Lower leg skin (tissue), 4 donors: ENCODE measurements at regions not wholly inside any gene's neighbourhood (a gene's known extent, or its start where the extent isn't known, plus 50 kb on each side); places are given as distances from the start of the nearest gene placed in this dataset.

ENCODE experiments used
- DNase-seq, 2 donors: peaks; one replicate each; pipeline ENCODE4 v3.0.0-alpha.2; 2019; ENCODE audit warnings: low spot score in 2 of 2
- H3K4me3 ChIP-seq: fragments of 200-600 bp; sonication (generic); 2 replicates; pipeline ENCODE4 v1.5.1; 2017; ENCODE audit warnings: mild to moderate bottlenecking, low read depth; ENCODE audit not compliant: poor library complexity, severe bottlenecking
- POLR2A ChIP-seq, 2 donors: fragments of 450-650 bp; IDR thresholded peaks; one replicate each; pipeline ENCODE4 v1.6.1; 2016 to 2017; ENCODE audit warnings: antibody characterized with exemption in 2 of 2, mild to moderate bottlenecking in 1 of 2, moderate library complexity in 1 of 2
- WGBS, 2 donors: methylation state at CpG; one replicate each; pipeline ENCODE4 v1.1.5; 2018; 5-methylcytosine and 5-hydroxymethylcytosine counted together
- intact Hi-C: fragments of 100-400 bp; cut with DNase I; formaldehyde crosslinking; loops from one replicate; pipeline ENCODE4 v1.15.0; 2023; ENCODE audit warnings: low total_unique reads
- TF ChIP-seq, protein P1 (sequence below), 3 donors: fragments of 450-650 bp; IDR thresholded peaks; one replicate each; pipeline ENCODE4 v1.5.1; 2016; ENCODE audit warnings: antibody characterized with exemption in 3 of 3, mild to moderate bottlenecking in 3 of 3, moderate library complexity in 2 of 3

GRCh38 chr3:174377096-174377495, 482.0 kb upstream of the NAALADL2 start:
- no peak for TF ChIP-seq POLR2A (IDR thresholded peaks at IDR 0.05)
- TF ChIP-seq, protein P1, sequence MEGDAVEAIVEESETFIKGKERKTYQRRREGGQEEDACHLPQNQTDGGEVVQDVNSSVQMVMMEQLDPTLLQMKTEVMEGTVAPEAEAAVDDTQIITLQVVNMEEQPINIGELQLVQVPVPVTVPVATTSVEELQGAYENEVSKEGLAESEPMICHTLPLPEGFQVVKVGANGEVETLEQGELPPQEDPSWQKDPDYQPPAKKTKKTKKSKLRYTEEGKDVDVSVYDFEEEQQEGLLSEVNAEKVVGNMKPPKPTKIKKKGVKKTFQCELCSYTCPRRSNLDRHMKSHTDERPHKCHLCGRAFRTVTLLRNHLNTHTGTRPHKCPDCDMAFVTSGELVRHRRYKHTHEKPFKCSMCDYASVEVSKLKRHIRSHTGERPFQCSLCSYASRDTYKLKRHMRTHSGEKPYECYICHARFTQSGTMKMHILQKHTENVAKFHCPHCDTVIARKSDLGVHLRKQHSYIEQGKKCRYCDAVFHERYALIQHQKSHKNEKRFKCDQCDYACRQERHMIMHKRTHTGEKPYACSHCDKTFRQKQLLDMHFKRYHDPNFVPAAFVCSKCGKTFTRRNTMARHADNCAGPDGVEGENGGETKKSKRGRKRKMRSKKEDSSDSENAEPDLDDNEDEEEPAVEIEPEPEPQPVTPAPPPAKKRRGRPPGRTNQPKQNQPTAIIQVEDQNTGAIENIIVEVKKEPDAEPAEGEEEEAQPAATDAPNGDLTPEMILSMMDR (IDR thresholded peaks at IDR 0.05) = no peak
- no peak overlapping the region for H3K4me3 ChIP-seq
- intact Hi-C loops = no loop called here
- 95 to 96% methylated on average over 31 to 32 of the region's 32 CpGs for WGBS, 2 donors
- DNase-seq = no peak

DNA sequence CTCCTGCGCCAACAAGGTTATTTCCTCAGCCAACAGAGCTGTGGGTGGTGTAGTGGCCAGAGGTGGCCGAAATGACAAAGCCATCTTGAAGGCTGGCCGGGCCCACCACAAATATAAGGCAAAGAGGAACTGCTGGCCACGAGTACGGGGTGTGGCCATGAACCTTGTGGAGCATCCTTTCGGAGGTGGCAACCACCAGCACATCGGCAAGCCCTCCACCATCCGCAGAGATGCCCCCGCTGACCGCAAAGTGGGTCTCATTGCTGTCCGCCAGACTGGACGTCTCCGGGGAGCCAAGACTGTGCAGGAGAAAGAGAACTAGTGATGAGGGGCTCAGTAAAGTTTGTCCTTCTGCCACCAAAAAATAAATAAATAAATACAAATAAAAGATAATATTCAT, 481.4 kb upstream of the NAALADL2 start:
- DNase-seq = no peak
- TF ChIP-seq POLR2A (IDR thresholded peaks at IDR 0.05) = no peak
- TF ChIP-seq, protein P1 (IDR thresholded peaks at IDR 0.05) = no peak
- whole genome bisulfite sequencing, 2 donors = 96% methylated on average over 13 of the region's 13 CpGs
- H3K4me3 ChIP-seq = no peak overlapping the region
- intact Hi-C loops = no loop called here

DNA sequence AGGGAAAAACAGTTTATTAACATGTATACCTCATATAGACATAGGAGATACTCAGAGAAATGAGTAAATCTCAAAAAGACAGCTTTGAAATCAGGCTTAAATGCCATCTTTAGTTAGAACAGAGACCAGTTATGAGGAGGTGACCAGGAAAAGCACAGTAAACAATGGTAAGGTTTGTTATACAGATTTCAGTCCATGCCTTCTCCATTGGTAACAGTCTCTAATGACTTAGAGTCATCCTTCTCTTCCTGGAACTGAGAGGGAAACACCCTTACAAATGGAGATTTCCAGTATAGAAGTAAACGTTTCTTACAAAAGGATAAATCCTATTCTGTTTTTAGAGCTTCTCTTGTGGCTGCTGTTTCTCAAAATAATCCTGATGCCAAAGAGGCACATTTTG, 476.3 kb upstream of the NAALADL2 start:
- WGBS, 2 donors = 53 to 76% methylated on average over 1 of the region's 1 CpG
- intact Hi-C loops = no loop called here
- no peak overlapping the region for H3K4me3 ChIP-seq
- TF ChIP-seq POLR2A (IDR thresholded peaks at IDR 0.05) = no peak
- TF ChIP-seq, protein P1 (IDR thresholded peaks at IDR 0.05) = no peak
- DNase-seq = no peak

GRCh38 chr3:174387736-174388135, 471.4 kb upstream of the NAALADL2 start:
- WGBS, 2 donors = 97 to 98% methylated on average over 1 of the region's 1 CpG
- DNase-seq = no peak
- TF ChIP-seq, protein P1 (IDR thresholded peaks at IDR 0.05) = no peak
- TF ChIP-seq POLR2A (IDR thresholded peaks at IDR 0.05) = no peak
- intact Hi-C loops = no loop called here
- no peak overlapping the region for H3K4me3 ChIP-seq

DNA sequence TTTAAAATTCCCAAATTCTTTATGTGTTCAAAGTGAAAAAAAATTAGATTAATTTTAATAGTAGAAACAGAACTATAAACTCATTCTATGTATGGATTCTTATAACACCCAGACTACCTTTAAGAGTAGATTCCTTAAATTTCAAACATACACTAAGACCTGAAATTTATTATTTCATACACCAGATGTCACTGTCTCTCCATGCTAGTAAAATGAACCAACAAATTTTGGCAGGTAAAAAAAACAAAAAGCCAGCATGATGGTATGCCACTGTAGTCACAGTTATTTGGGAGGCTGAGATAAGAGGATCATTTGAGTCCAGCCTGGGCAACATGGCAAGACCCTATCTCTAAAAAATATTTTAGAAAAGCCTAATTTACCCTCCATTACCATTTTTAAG, 461.3 kb upstream of the NAALADL2 start:
- intact Hi-C loops = no loop called here
- DNase-seq = no peak
- no peak overlapping the region for H3K4me3 ChIP-seq
- TF ChIP-seq POLR2A (IDR thresholded peaks at IDR 0.05) = no peak
- TF ChIP-seq, protein P1 (IDR thresholded peaks at IDR 0.05) = no peak

DNA sequence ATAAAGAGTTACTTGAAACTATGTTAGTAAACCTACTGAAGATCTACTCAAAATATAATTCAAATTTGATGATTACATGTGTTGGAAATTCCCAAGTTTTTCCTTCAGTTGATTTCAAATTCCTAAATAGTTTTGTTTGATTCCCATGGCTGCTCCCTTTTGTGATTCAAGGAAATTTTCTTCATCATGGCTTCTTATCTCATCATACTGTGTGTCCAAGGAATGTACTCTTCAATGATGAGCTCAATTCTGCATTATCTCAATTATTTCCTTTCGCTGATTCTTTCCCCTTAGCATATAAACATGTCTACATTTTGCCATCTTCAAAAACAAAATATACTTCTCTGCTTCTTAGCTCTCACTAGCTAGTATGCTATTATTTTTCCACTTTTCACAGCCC, 460.4 kb upstream of the NAALADL2 start:
- intact Hi-C loops = no loop called here
- WGBS, 2 donors = 85 to 100% methylated on average over 1 of the region's 1 CpG
- DNase-seq = no peak
- H3K4me3 ChIP-seq = no peak overlapping the region
- no peak for TF ChIP-seq POLR2A (IDR thresholded peaks at IDR 0.05)
- TF ChIP-seq, protein P1 (IDR thresholded peaks at IDR 0.05) = no peak
